MCF 10A (cell line): ENCODE measurements at regions not wholly inside any gene's neighbourhood (a gene's known extent, or its start where the extent isn't known, plus 50 kb on each side); places are given as distances from the start of the nearest gene placed in this dataset.

ENCODE experiments used
- BruUV-seq: library from RNA; stranded (reverse); fragments of 400-500 nt; replicated peaks from 2 replicates; lab custom pipeline; 2021; lab: Mats Ljungman, UMichigan
- CTCF ChIA-PET: fragments of 300-600 bp; sonication (Branson Sonifier 250); formaldehyde crosslinking; extraction: SDS; loops from one replicate; lab custom pipeline; 2021; ENCODE audit warnings: antibody characterized with exemption, inconsistent platforms; lab: Yijun Ruan, JAX
- POLR2A ChIA-PET: fragments of 300-600, 350-650 bp; sonication (Branson Sonifier 250); formaldehyde crosslinking; extraction: SDS; loops from one replicate; lab custom pipeline; 2020; ENCODE audit warnings: antibody characterized with exemption, inconsistent platforms; lab: Yijun Ruan, JAX
- DNase-seq: peaks from one replicate; pipeline ENCODE4 v3.0.0-alpha.2; 2018; ENCODE audit not compliant: unreplicated experiment
- H3K27ac Mint-ChIP-seq: one replicate; pipeline ENCODE4 v1.8.0; 2022; ENCODE audit warnings: mild to moderate bottlenecking, low read depth, mixed read lengths; ENCODE audit not compliant: unreplicated experiment
- H3K27me3 Mint-ChIP-seq: one replicate; pipeline ENCODE4 v1.8.0; 2022; ENCODE audit warnings: mixed read lengths; ENCODE audit not compliant: insufficient read depth, unreplicated experiment
- H3K36me3 Mint-ChIP-seq: one replicate; pipeline ENCODE4 v1.8.0; 2022; ENCODE audit warnings: mild to moderate bottlenecking, moderate library complexity, mixed read lengths; ENCODE audit not compliant: insufficient read depth, unreplicated experiment
- H3K4me1 Mint-ChIP-seq: one replicate; pipeline ENCODE4 v1.8.0; 2022; ENCODE audit warnings: mixed read lengths; ENCODE audit not compliant: insufficient read depth, unreplicated experiment
- H3K4me3 Mint-ChIP-seq: one replicate; pipeline ENCODE4 v1.8.0; 2022; ENCODE audit warnings: mild to moderate bottlenecking, moderate library complexity, mixed read lengths; ENCODE audit not compliant: unreplicated experiment
- H3K9me3 Mint-ChIP-seq: one replicate; pipeline ENCODE4 v1.8.0; 2022; ENCODE audit warnings: mixed read lengths; ENCODE audit not compliant: unreplicated experiment
- CTCF ChIP-seq: fragments of 200-600 bp; IDR thresholded peaks from one replicate; pipeline ENCODE4 v1.8.0; 2022; ENCODE audit warnings: antibody characterized with exemption, mild to moderate bottlenecking; ENCODE audit not compliant: unreplicated experiment
- intact Hi-C: fragments of 100-400 bp; cut with micrococcal nuclease; formaldehyde crosslinking; loops from 2 replicates; pipeline ENCODE4 v1.14.1; 2022

DNA sequence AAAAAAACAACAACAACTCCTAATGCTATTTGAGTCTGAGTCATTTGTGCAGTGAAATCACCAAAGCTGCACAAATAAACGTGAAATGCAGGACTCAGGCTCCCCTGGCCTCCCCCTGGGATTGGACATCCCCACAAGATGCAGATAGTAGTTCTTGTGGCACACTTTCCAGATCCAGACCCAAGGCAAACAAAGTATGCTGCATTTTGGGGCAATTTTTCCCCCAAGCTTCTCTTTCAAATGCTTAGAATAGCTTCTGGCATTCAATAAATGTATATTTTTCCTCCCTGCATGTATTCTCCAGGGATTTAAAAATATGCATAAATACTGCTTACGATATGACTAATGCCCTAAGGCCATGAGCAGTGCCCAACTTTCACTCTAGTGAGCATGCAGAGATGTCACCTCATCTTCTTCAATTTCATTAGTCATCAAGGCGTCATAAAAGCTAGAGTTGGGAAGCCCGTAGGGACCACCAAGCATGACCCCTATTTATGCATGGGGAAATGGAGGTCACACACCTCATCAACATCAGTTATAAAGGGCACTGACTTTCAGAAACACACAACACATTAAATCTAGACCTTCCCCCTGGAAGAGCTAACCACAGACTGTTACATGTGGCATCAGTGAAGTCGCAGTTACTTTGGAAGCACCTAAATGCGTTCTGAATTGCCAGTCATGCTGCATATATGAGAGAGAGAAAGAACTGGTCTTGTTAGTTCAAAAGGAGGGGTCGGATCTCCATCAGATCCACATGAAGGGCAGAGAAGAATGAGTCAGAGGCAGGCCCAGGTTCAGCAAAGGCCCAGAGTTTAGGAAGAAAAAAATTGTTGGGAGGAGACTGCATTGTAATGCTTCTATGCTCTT is 374.1 kb downstream of the LPIN1 start:
- peak; percentile 55 for DNase-seq

GRCh38 chr2:12124790-12125189 is 378.4 kb downstream of the LPIN1 start:
- BruUV-seq, result no TSS peak
- intact Hi-C loops, result no loop called here
- no peak for TF ChIP-seq CTCF
- POLR2A ChIA-PET, result no interaction called here
- Mint-ChIP-seq H3K36me3 (no peaks in the 10 kb centered on the region), H3K27ac (no peak overlapping the region), H3K9me3 (no peaks in the 10 kb centered on the region), H3K4me3 (no peak overlapping the region), H3K27me3 (no peaks in the 10 kb centered on the region), H3K4me1 (no peaks in the 10 kb centered on the region)
- CTCF ChIA-PET, result interaction anchor here (1.3 kb wide), 1 partner anchor 883 kb away, joined by 4 read pairs; no protein-coding TSS in a partner anchor
- no peak for DNase-seq

More for the DNA sequence above, 374.1 kb downstream of the LPIN1 start:
- Mint-ChIP-seq H3K36me3 (no peaks in the 10 kb centered on the region), H3K9me3 (no peaks in the 10 kb centered on the region), H3K4me1 (no peaks in the 10 kb centered on the region), H3K27me3 (no peaks in the 10 kb centered on the region), H3K27ac (no peak overlapping the region), H3K4me3 (no peak overlapping the region)
- TF ChIP-seq CTCF, result no peak
- intact Hi-C loops, result no loop called here
- POLR2A ChIA-PET, result interaction anchor here (0.7 kb wide), 2 partner anchors 9 to 10 kb away, joined by 3 read pairs; no protein-coding TSS in a partner anchor
- CTCF ChIA-PET, result interaction anchor here (0.9 kb wide), 1 partner anchor 22 kb away, joined by 4 read pairs; no protein-coding TSS in a partner anchor
- BruUV-seq, result no TSS peak

GRCh38 chr2:12126318-12126717 is 379.9 kb downstream of the LPIN1 start:
- Mint-ChIP-seq H3K27ac (no peak overlapping the region), H3K4me3 (no peak overlapping the region), H3K4me1 (no peaks in the 10 kb centered on the region), H3K27me3 (no peaks in the 10 kb centered on the region), H3K9me3 (no peaks in the 10 kb centered on the region), H3K36me3 (no peaks in the 10 kb centered on the region)
- intact Hi-C loops, result no loop called here
- no peak for DNase-seq
- TF ChIP-seq CTCF, result no peak
- ChIA-PET POLR2A (no interaction called here), CTCF (interaction anchor here (1.3 kb wide), 1 partner anchor 881 kb away, joined by 4 read pairs; no protein-coding TSS in a partner anchor)
- BruUV-seq, result no TSS peak

DNA sequence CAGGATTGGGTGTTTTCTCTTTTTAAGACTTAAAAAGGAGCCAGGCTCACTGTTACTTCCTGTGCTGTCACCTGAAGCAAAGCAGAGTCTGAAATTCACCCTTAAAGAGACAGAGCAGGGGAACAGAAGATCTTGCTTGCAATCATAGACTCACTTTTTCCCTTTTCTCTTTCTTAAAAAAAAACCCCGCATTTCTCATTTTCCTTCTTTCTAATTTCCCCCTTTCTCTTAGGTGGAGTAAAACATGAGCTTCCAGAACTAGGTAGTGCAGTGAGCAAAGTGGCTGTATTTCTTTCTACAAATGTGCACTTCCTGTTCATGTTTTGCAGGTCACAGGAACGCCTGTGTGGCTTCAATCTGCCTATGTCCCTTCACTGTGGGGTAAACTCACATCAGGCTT is 381.2 kb downstream of the LPIN1 start:
- Mint-ChIP-seq H3K4me3 (no peak overlapping the region), H3K36me3 (no peaks in the 10 kb centered on the region), H3K9me3 (no peaks in the 10 kb centered on the region), H3K27me3 (no peaks in the 10 kb centered on the region), H3K27ac (no peak overlapping the region), H3K4me1 (no peaks in the 10 kb centered on the region)
- POLR2A ChIA-PET, result no interaction called here
- DNase-seq, result no peak
- no peak for TF ChIP-seq CTCF
- BruUV-seq, result no TSS peak
- intact Hi-C loops, result no loop called here
- CTCF ChIA-PET, result no interaction called here
